Karpas-422 (cell line): ENCODE measurements at regions not wholly inside any gene's neighbourhood (a gene's known extent, or its start where the extent isn't known, plus 50 kb on each side); places are given as distances from the start of the nearest gene placed in this dataset.

Experiments
- DNase-seq: peaks from one replicate; pipeline ENCODE4 v3.0.0-alpha.2; 2015
- H2AFZ ChIP-seq: fragments of 200-600 bp; sonication (generic); 2 replicates; pipeline ENCODE4 v1.6.1; 2014; ENCODE audit warnings: antibody characterized with exemption, low read length, mixed read lengths
- H3K27ac ChIP-seq: fragments of 200-600 bp; sonication (generic); 2 replicates; pipeline ENCODE4 v1.5.1; 2014; ENCODE audit warnings: mild to moderate bottlenecking, low read length, moderate library complexity
- H3K27me3 ChIP-seq: fragments of 200-600 bp; sonication (generic); 2 replicates; pipeline ENCODE4 v1.6.1; 2014; ENCODE audit warnings: low read length, mixed read lengths
- H3K36me3 ChIP-seq: fragments of 200-600 bp; sonication (generic); 2 replicates; pipeline ENCODE4 v1.6.1; 2014; ENCODE audit warnings: low read length, mixed read lengths; ENCODE audit not compliant: insufficient read depth
- H3K4me1 ChIP-seq: fragments of 200-600 bp; sonication (generic); 2 replicates; pipeline ENCODE4 v1.6.1; 2014; ENCODE audit warnings: mild to moderate bottlenecking, low read length, mixed read lengths
- H3K4me2 ChIP-seq: fragments of 200-600 bp; sonication (generic); 2 replicates; pipeline ENCODE4 v1.6.1; 2014; ENCODE audit warnings: low read length, low read depth, mild to moderate bottlenecking; ENCODE audit not compliant: poor library complexity, severe bottlenecking
- H3K4me3 ChIP-seq: fragments of 200-600 bp; sonication (generic); 2 replicates; pipeline ENCODE4 v1.5.1; 2014; ENCODE audit warnings: mild to moderate bottlenecking, antibody characterized with exemption, low read length, mixed read lengths
- H3K79me2 ChIP-seq: fragments of 200-600 bp; sonication (generic); 2 replicates; pipeline ENCODE4 v1.6.1; 2014; ENCODE audit warnings: mild to moderate bottlenecking, low read length, mixed read lengths
- H3K9ac ChIP-seq: fragments of 200-600 bp; sonication (generic); 2 replicates; pipeline ENCODE4 v1.6.0; 2014; ENCODE audit warnings: low read length
- H3K9me2 ChIP-seq: fragments of 200-600 bp; sonication (generic), shearing (Covaris generic); replicated peaks from 2 replicates; pipeline ENCODE4 v1.6.0; 2014; ENCODE audit warnings: mild to moderate bottlenecking, low read length, moderate library complexity; ENCODE audit not compliant: insufficient read depth
- H3K9me3 ChIP-seq: fragments of 300-700, 200-600 bp; sonication (generic); 2 replicates; pipeline ENCODE4 v1.6.1; 2014; ENCODE audit warnings: low read length, mixed read lengths
- H4K20me1 ChIP-seq: fragments of 200-600 bp; sonication (generic); 2 replicates; pipeline ENCODE4 v1.6.1; 2014; ENCODE audit warnings: mild to moderate bottlenecking, antibody characterized with exemption, low read length, low read depth; ENCODE audit not compliant: insufficient read depth

- H3K36me3 ChIP-seq, result no peaks in the 10 kb centered on the region
- H4K20me1 ChIP-seq, result no peaks in the 10 kb centered on the region
- H3K9ac ChIP-seq, result no peak overlapping the region
- H3K4me1 ChIP-seq, result no peaks in the 10 kb centered on the region
- no peaks in the 10 kb centered on the region for H3K9me3 ChIP-seq
- H3K4me3 ChIP-seq, result no peak overlapping the region
- H2AFZ ChIP-seq, result no peak overlapping the region; the same call in 1 of the 2 replicates
- no peaks in the 10 kb centered on the region for H3K79me2 ChIP-seq
- DNase-seq, result no peak
- H3K27me3 ChIP-seq, result no peaks in the 10 kb centered on the region
- no peak overlapping the region for H3K27ac ChIP-seq
- H3K4me2 ChIP-seq, result no peak overlapping the region
- no peaks in the 10 kb centered on the region for H3K9me2 ChIP-seq
These were observed 277.5 kb upstream of the API5 start for GRCh38 chr11:43034341-43034740.

DNA sequence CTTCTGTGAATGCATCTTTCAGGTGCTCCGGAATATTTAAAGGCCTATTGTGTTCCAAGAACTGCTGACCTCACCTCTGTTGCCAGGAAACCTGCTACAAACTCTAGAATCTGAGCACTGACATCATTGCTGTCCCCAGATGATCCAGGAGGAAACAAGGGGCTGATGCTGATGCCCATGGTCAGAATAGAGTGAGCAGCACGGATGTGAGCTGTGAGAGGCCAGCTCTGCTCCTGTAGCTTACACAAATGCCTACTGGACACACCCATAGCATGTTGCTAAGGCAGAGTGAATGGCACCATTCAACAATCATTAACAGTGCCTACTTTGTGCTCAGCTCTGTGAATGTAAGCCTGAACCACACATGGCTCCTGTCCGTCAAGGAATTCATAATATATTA lies 276.7 kb upstream of the API5 start:
- no peaks in the 10 kb centered on the region for H3K4me1 ChIP-seq

DNA sequence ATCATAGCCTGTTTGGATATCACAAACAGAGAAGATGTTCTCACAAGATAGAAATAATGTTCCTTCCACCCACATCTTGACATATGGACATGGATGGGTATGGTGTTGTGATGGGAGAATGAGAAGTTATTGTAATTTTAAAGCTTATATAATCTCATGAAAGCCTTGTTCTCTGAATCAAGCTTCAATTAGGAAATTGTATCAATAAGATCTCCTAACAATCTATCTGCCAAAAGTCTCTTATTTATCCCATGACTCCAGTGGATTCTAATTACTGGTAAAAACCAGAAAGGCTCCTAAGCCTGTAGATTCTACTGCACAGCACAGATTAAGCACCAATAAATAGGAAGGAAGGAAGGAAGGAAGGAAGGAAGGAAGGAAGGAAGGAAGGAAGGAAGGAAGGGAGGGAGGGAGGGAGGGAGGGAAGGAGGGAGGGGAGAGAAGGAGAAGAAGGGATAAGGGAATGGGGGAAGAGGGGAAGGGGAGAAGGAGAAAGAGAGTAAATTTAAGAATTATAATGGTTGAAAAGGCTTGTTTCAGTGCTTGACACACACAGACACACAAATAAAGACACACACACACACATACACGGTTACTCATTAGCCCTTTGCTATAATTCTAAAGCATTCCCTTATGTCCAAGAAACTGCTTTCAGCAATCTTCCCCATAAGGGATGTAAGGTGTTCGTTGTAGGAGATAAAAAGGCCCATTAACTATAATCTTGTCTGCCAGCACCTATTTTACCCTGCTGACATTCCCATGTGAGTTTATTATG lies 258.0 kb upstream of the API5 start:
- Histone ChIP-seq H3K9me2 (no peaks in the 10 kb centered on the region), H2AFZ (no peak overlapping the region), H3K27me3 (no peaks in the 10 kb centered on the region), H3K4me3 (no peak overlapping the region), H3K27ac (no peak overlapping the region), H4K20me1 (no peaks in the 10 kb centered on the region), H3K9me3 (no peaks in the 10 kb centered on the region), H3K4me2 (no peak overlapping the region), H3K9ac (no peak overlapping the region), H3K79me2 (no peaks in the 10 kb centered on the region), H3K36me3 (no peaks in the 10 kb centered on the region), H3K4me1 (no peaks in the 10 kb centered on the region)
- no peak for DNase-seq

More for the DNA sequence above, 276.7 kb upstream of the API5 start:
- Histone ChIP-seq H3K9me3 (no peaks in the 10 kb centered on the region), H3K9ac (no peak overlapping the region), H3K9me2 (no peaks in the 10 kb centered on the region), H3K4me2 (no peak overlapping the region), H3K79me2 (no peaks in the 10 kb centered on the region), H3K27ac (no peak overlapping the region), H3K36me3 (no peaks in the 10 kb centered on the region), H3K4me3 (no peak overlapping the region), H3K27me3 (no peaks in the 10 kb centered on the region), H2AFZ (no peak overlapping the region), H4K20me1 (no peaks in the 10 kb centered on the region)
- DNase-seq, result no peak

GRCh38 chr11:43067681-43068080 lies 244.1 kb upstream of the API5 start:
- no peak overlapping the region for H3K4me2 ChIP-seq

DNA sequence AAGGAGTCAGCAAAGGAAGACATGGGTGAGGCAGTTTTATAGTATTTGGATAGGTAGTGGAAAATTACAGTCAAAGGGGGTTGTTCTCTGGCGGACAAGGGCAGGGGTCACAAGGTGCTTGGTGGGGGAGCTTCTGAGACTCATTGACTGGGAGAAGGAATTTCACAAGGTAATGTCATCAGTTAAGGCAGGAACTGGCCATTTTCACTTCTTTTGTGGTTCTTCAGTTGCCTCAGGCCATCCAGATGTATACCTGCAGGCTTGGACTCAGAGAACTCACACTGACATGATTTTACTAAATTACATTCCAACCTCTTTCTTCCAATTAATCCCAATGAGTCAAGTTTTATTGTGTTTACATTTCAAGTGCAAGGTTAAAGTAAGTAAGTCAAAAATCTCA lies 240.5 kb upstream of the API5 start:
- Histone ChIP-seq H3K4me3 (no peak overlapping the region), H3K9me3 (no peaks in the 10 kb centered on the region; the same call in 1 of the 2 replicates), H3K79me2 (no peaks in the 10 kb centered on the region), H3K27me3 (no peaks in the 10 kb centered on the region), H3K9ac (no peak overlapping the region), H3K9me2 (no peaks in the 10 kb centered on the region), H3K4me2 (no peak overlapping the region), H3K27ac (no peak overlapping the region), H3K4me1 (no peaks in the 10 kb centered on the region), H3K36me3 (no peaks in the 10 kb centered on the region), H2AFZ (no peak overlapping the region), H4K20me1 (no peaks in the 10 kb centered on the region)
- DNase-seq, result no peak

More at GRCh38 chr11:43067681-43068080, 244.1 kb upstream of the API5 start:
- Histone ChIP-seq H3K9me2 (no peaks in the 10 kb centered on the region), H3K79me2 (no peaks in the 10 kb centered on the region), H3K36me3 (no peaks in the 10 kb centered on the region), H3K4me3 (no peak overlapping the region), H3K27ac (no peak overlapping the region), H3K27me3 (no peaks in the 10 kb centered on the region), H4K20me1 (no peaks in the 10 kb centered on the region), H2AFZ (no peak overlapping the region), H3K9ac (no peak overlapping the region), H3K4me1 (no peaks in the 10 kb centered on the region), H3K9me3 (no peaks in the 10 kb centered on the region; the same call in 1 of the 2 replicates)
- DNase-seq, result no peak

GRCh38 chr11:43072096-43072495 lies 239.7 kb upstream of the API5 start:
- no peak overlapping the region for H3K4me3 ChIP-seq
- no peak overlapping the region for H3K4me2 ChIP-seq
- no peak overlapping the region for H3K27ac ChIP-seq

GRCh38 chr11:43072911-43073310 lies 238.9 kb upstream of the API5 start:
- no peak for DNase-seq
- H3K4me3 ChIP-seq, result no peak overlapping the region
- H3K9me2 ChIP-seq, result no peaks in the 10 kb centered on the region
- no peak overlapping the region for H3K9ac ChIP-seq
- no peaks in the 10 kb centered on the region for H3K4me1 ChIP-seq
- no peak overlapping the region for H3K27ac ChIP-seq
- H4K20me1 ChIP-seq, result no peaks in the 10 kb centered on the region
- H2AFZ ChIP-seq, result no peak overlapping the region
- no peaks in the 10 kb centered on the region for H3K27me3 ChIP-seq
- no peaks in the 10 kb centered on the region; the same call in 1 of the 2 replicates for H3K9me3 ChIP-seq
- H3K4me2 ChIP-seq, result no peak overlapping the region
- no peaks in the 10 kb centered on the region for H3K36me3 ChIP-seq
- no peaks in the 10 kb centered on the region for H3K79me2 ChIP-seq

More at GRCh38 chr11:43072096-43072495, 239.7 kb upstream of the API5 start:
- Histone ChIP-seq H3K9me3 (no peaks in the 10 kb centered on the region; the same call in 1 of the 2 replicates), H4K20me1 (no peaks in the 10 kb centered on the region), H3K79me2 (no peaks in the 10 kb centered on the region), H3K9me2 (no peaks in the 10 kb centered on the region), H3K36me3 (no peaks in the 10 kb centered on the region), H3K27me3 (no peaks in the 10 kb centered on the region), H3K4me1 (no peaks in the 10 kb centered on the region), H2AFZ (no peak overlapping the region), H3K9ac (no peak overlapping the region)
- no peak for DNase-seq

- no peaks in the 10 kb centered on the region for H3K4me1 ChIP-seq
These were observed 237.0 kb upstream of the API5 start for GRCh38 chr11:43074810-43075209.

More at GRCh38 chr11:43074810-43075209, 237.0 kb upstream of the API5 start:
- no peak for DNase-seq
- Histone ChIP-seq H4K20me1 (no peaks in the 10 kb centered on the region), H3K9me3 (no peaks in the 10 kb centered on the region; the same call in 1 of the 2 replicates), H3K4me3 (no peak overlapping the region), H3K9me2 (no peaks in the 10 kb centered on the region), H3K79me2 (no peaks in the 10 kb centered on the region), H2AFZ (no peak overlapping the region), H3K9ac (no peak overlapping the region), H3K4me2 (no peak overlapping the region), H3K36me3 (no peaks in the 10 kb centered on the region), H3K27ac (no peak overlapping the region), H3K27me3 (no peaks in the 10 kb centered on the region)
